NT2/D1 (cell line): ENCODE measurements at regions not wholly inside any gene's neighbourhood (a gene's known extent, or its start where the extent isn't known, plus 50 kb on each side); places are given as distances from the start of the nearest gene placed in this dataset.
"Not testable (repeated sequence)": the region's sequence is repeated elsewhere in the genome, so short reads cannot be mapped to it uniquely, and the experiment has no call there.

Source experiments
- DNase-seq: peaks from one replicate; pipeline ENCODE4 v3.0.0-alpha.2; 2011; ENCODE audit warnings: low read depth, low spot score
- H3K27me3 ChIP-seq: 2 replicates; pipeline ENCODE4 v1.6.0; 2011; ENCODE audit warnings: mild to moderate bottlenecking; ENCODE audit not compliant: insufficient read length, insufficient read depth
- H3K36me3 ChIP-seq: 2 replicates; pipeline ENCODE4 v1.6.1; 2011; ENCODE audit warnings: mild to moderate bottlenecking, low read length, mixed read lengths; ENCODE audit not compliant: insufficient read depth, insufficient read length
- H3K4me1 ChIP-seq: 2 replicates; pipeline ENCODE4 v1.5.1; 2011; ENCODE audit not compliant: insufficient read depth, insufficient read length
- H3K4me3 ChIP-seq: 2 replicates; pipeline ENCODE4 v1.5.1; 2011; ENCODE audit warnings: low read depth; ENCODE audit not compliant: insufficient read length
- H3K9ac ChIP-seq: 2 replicates; pipeline ENCODE4 v1.6.0; 2011; ENCODE audit warnings: low read depth; ENCODE audit not compliant: insufficient read length
- H3K9me3 ChIP-seq: 2 replicates; pipeline ENCODE4 v1.5.1; 2011; ENCODE audit warnings: mild to moderate bottlenecking, low read length; ENCODE audit not compliant: insufficient read depth
- SUZ12 ChIP-seq: IDR thresholded peaks from 2 replicates; pipeline ENCODE4 v1.6.1; 2011; ENCODE audit not compliant: insufficient read length, insufficient read depth; ENCODE audit errors: extremely low read depth
- YY1 ChIP-seq: IDR thresholded peaks from 2 replicates; pipeline ENCODE4 v1.6.1; 2011; ENCODE audit not compliant: insufficient read length, insufficient read depth
- ZNF274 ChIP-seq: IDR thresholded peaks from 2 replicates; pipeline ENCODE4 v1.6.1; 2011; ENCODE audit warnings: mild to moderate bottlenecking, low read depth, low read length

DNA sequence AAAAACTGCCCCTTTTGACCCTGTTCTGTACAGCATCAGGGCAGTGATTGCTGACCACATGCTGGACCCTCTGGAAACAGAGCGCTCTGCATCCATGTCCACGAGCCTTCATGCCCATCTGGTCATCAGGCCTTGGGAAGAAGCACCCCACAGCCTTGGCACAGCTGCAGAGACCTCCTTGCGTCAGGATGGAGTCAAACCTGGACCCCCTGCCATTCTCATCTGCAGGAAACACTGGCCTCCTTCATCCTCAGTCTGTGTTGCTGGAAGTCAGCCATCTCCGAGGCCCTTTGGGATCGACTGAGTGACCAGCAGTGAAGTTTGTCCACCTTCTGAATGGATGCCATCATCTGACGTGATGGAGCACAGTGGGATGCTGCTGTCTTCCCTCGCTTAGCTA lies 2138.3 kb upstream of the DEFB115 start:
- H3K27me3 ChIP-seq, result no peaks in the 10 kb centered on the region
- H3K4me3 ChIP-seq, result no peak overlapping the region
- no peak for TF ChIP-seq YY1
- TF ChIP-seq ZNF274, result no peak
- no peak for TF ChIP-seq SUZ12
- DNase-seq, result no peak
- no peaks in the 10 kb centered on the region for H3K4me1 ChIP-seq
- H3K9me3 ChIP-seq, result no peaks in the 10 kb centered on the region
- peaks cover 6% of the 10 kb centered on the region for H3K36me3 ChIP-seq
- H3K9ac ChIP-seq, result no peak overlapping the region

DNA sequence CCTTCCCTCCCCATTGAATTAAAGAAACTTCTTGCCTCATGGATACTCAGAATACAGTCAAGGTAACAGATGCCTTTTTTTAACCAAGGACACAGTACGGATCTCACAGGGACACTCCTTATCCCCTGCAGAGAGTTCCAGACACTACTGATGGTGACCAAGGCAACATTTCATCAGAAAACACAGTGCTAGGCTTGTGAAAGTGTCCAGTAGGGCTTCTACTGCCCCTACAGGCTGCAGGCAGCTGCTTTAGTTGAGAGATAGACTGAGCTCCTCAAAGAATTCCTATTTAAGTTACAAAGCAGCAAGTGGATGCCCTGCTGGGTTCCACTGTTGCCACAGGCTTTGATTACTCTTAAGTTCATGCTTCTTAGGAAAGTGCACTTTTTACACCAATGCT lies 2137.8 kb upstream of the DEFB115 start:
- not testable (repeated sequence) for H3K36me3 ChIP-seq, DNase-seq, H3K4me3 ChIP-seq, H3K9me3 ChIP-seq, H3K4me1 ChIP-seq, H3K27me3 ChIP-seq, H3K9ac ChIP-seq

DNA sequence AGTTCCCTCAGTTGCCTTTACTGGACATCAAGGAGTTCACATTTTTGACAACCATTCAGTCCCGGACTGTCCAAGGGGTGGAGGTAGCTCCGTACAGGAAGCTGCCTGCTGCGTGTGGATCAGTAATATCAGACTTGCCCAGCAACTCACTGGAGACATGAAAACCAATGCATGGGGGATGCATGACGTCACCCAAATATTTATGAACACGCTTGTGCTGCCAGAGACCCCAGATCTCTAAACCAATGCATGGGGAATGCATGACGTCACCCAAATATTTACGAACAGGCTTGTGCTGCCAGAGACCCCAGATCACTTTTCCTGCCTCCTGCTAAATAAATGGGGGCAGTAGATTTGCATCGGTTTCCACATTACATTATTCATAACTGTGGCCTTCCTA lies 2137.4 kb upstream of the DEFB115 start:
- not testable (repeated sequence) for DNase-seq, H3K9me3 ChIP-seq, H3K9ac ChIP-seq, H3K36me3 ChIP-seq, H3K4me1 ChIP-seq, H3K27me3 ChIP-seq, H3K4me3 ChIP-seq

DNA sequence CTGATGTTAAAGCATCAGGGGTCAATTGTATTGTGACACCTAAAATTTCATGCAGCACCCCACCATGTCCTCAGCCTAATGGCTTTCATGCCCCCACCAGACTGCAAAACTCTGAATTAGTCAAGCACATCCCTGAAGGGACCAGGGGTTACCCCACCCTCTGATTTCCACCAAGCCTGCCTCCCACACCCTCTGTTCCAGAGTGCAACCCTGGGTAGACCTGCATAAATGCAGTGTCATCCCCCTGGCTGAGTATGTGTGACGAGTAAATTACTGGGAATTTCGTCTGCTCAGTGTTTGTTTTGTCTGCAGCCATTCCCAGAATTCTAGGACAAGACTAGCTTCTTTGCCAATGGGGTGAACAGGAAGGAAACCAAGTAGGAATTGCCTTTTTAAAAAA lies 2136.9 kb upstream of the DEFB115 start:
- not testable (repeated sequence) for H3K9me3 ChIP-seq, H3K4me1 ChIP-seq, DNase-seq, H3K4me3 ChIP-seq, H3K27me3 ChIP-seq, H3K9ac ChIP-seq, H3K36me3 ChIP-seq

DNA sequence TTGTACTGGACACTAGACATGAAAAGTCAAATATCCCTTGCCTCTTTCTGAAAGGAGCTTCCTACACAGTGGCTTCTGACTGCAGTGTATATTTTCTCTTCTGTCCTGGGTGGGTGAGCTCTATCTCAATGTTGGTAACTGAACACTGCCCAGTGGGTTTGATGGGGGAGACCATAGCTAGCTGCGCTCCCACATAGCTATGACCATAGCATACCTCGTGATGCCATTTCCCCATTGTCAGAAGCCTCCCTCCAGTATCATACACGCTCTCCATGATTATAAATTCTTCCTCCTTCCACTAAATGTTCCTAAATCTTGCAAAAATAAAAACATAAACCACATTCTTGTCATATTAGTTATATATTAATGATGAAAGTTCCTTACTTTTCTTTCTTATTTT lies 2134.7 kb upstream of the DEFB115 start:
- not testable (repeated sequence) for H3K36me3 ChIP-seq, H3K4me1 ChIP-seq, H3K9ac ChIP-seq, H3K9me3 ChIP-seq, DNase-seq, H3K27me3 ChIP-seq, H3K4me3 ChIP-seq

DNA sequence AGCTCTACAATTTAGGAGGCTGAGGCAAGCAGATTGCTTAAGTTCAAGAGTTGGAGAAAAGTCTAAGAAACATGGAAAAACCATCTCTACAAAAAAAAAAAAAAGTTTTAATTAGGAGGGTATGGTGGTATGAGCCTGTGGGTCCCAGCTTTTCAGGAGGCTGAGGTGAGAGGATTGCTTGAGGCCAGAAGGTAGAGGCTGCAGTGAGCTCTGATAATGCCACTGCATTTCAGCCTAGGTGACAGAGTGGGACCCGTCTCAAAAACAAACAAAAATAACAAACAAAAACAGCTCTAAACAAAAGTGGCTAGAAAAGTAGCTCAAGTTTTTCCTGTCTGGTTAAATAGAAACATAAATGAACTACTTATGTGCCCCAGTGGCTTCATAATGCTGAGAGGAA lies 2133.6 kb upstream of the DEFB115 start:
- Histone ChIP-seq H3K4me3 (no peak overlapping the region), H3K9me3 (no peaks in the 10 kb centered on the region), H3K4me1 (no peaks in the 10 kb centered on the region), H3K27me3 (no peaks in the 10 kb centered on the region), H3K36me3 (no peaks in the 10 kb centered on the region), H3K9ac (no peak overlapping the region)
- TF ChIP-seq YY1, result no peak
- no peak for TF ChIP-seq ZNF274
- no peak for TF ChIP-seq SUZ12
- no peak for DNase-seq
